ENCODE measurements at regions not wholly inside any gene's neighbourhood (a gene's known extent, or its start where the extent isn't known, plus 50 kb on each side); places are given as distances from the start of the nearest gene placed in this dataset.
A peak's percentile ranks its signal among the peaks of the same experiment; 100 is the strongest.

GRCh38 chr4:111546881-111547280 lies 598.4 kb upstream of the FAM241A start:
- FAIRE-seq, result no peak
- no peak overlapping the region for H3K4me3 ChIP-seq (replicated peaks in 1 of 3; ENCODE audit: insufficient read depth in 1 of 3, low read depth in 1 of 3, low read length in 3 of 3)
- dilution Hi-C loops (cut with MboI; ENCODE audit: extremely low pct_ligation_motif_present, low sequenced_read_pairs) (no loop called here), intact Hi-C loops (cut with micrococcal nuclease) (no loop called here)
- no peaks in the 10 kb centered on the region for H3K27me3 ChIP-seq (ENCODE audit: control insufficient read depth in 2 of 2, insufficient read depth in 2 of 2, low read length in 2 of 2)
- no peaks in the 10 kb centered on the region for H3K79me2 ChIP-seq (ENCODE audit: control insufficient read depth, insufficient read depth, low read length)
- no peaks in the 10 kb centered on the region for H3K9me1 ChIP-seq (replicated peaks; ENCODE audit: control insufficient read depth, extremely low read depth, insufficient read depth, low read length)
- no peak overlapping the region for H3K27ac ChIP-seq (ENCODE audit: insufficient read depth, low read depth, low read length)
- H3K4me1 ChIP-seq (ENCODE audit: control insufficient read depth, extremely low read depth, insufficient read depth, low read length), result no peaks in the 10 kb centered on the region
- CTCF ChIA-PET, result interaction anchor here (0.8 kb wide), 1 partner anchor 11 kb away, joined by 3 read pairs; no protein-coding TSS in a partner anchor
- H3K9me3 ChIP-seq (replicated peaks; ENCODE audit: control insufficient read depth, insufficient read depth, low read length), result no peaks in the 10 kb centered on the region
- TF ChIP-seq JUN (IDR thresholded peaks at IDR 0.05; ENCODE audit: borderline replicate concordance, insufficient read depth, insufficient read length, low read depth), result no peak
- no peak for TF ChIP-seq MYC (IDR thresholded peaks at IDR 0.05; ENCODE audit: low read depth, low read length)
- TF ChIP-seq POLR2AphosphoS5 (IDR thresholded peaks at IDR 0.05; ENCODE audit: insufficient read depth, low read depth, low read length), result no peak
- no peak for TF ChIP-seq FOS (IDR thresholded peaks at IDR 0.05; ENCODE audit: borderline replicate concordance, insufficient read depth, low read length)
- TF ChIP-seq GATA2 (IDR thresholded peaks at IDR 0.05; ENCODE audit: insufficient read depth, insufficient read length, low read depth, low read length), result no peak
- TF ChIP-seq MAX (IDR thresholded peaks at IDR 0.05; ENCODE audit: insufficient read depth, insufficient read length), result no peak
- no peak for TF ChIP-seq POLR2A (IDR thresholded peaks at IDR 0.05; ENCODE audit: low read depth, low read length)
- no peak for TF ChIP-seq EZH2 (IDR thresholded peaks at IDR 0.05; ENCODE audit: borderline replicate concordance, low read depth, low read length, severe bottlenecking)
- TF ChIP-seq, protein P1, sequence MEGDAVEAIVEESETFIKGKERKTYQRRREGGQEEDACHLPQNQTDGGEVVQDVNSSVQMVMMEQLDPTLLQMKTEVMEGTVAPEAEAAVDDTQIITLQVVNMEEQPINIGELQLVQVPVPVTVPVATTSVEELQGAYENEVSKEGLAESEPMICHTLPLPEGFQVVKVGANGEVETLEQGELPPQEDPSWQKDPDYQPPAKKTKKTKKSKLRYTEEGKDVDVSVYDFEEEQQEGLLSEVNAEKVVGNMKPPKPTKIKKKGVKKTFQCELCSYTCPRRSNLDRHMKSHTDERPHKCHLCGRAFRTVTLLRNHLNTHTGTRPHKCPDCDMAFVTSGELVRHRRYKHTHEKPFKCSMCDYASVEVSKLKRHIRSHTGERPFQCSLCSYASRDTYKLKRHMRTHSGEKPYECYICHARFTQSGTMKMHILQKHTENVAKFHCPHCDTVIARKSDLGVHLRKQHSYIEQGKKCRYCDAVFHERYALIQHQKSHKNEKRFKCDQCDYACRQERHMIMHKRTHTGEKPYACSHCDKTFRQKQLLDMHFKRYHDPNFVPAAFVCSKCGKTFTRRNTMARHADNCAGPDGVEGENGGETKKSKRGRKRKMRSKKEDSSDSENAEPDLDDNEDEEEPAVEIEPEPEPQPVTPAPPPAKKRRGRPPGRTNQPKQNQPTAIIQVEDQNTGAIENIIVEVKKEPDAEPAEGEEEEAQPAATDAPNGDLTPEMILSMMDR (IDR thresholded peaks at IDR 0.05; ENCODE audit: extremely low read depth in 1 of 2, insufficient read depth in 1 of 2, low read depth in 1 of 2, low read length in 2 of 2), result no peak
- H2AFZ ChIP-seq (ENCODE audit: low read depth, low read length), result no peak overlapping the region
- peak; percentile 10 for DNase-seq (ENCODE audit: low read depth, low spot score)
- BruUV-seq (replicated peaks), result no TSS peak
- no peak overlapping the region for H3K4me2 ChIP-seq (ENCODE audit: insufficient read depth, low read length)
- no peaks in the 10 kb centered on the region for H4K20me1 ChIP-seq (replicated peaks; ENCODE audit: control insufficient read depth, extremely low read depth, insufficient read depth, low read length)
- POLR2A ChIA-PET, result no interaction called here
- no peaks in the 10 kb centered on the region for H3K36me3 ChIP-seq (ENCODE audit: control insufficient read depth in 2 of 2, extremely low read depth in 1 of 2, insufficient read depth in 2 of 2, low read length in 2 of 2)
- no peak overlapping the region for H3K9ac ChIP-seq (replicated peaks; ENCODE audit: extremely low read depth, insufficient read depth, low read length)

All from endothelial cell of umbilical vein (primary cell).